ENCODE measurements at regions not wholly inside any gene's neighbourhood (a gene's known extent, or its start where the extent isn't known, plus 50 kb on each side); places are given as distances from the start of the nearest gene placed in this dataset.
A peak's percentile ranks its signal among the peaks of the same experiment; 100 is the strongest.

GRCh38 chr17:77883213-77883650, 75.3 kb upstream of the TNRC6C start:
- Histone ChIP-seq H3K9me3 (no peaks in the 10 kb centered on the region), H3K27me3 (peaks cover 11% of the 10 kb centered on the region), H3K4me3 (no peak overlapping the region), H3K36me3 (no peaks in the 10 kb centered on the region)
- DNase-seq, result no peak

GRCh38 chr17:77884019-77884418, 74.5 kb upstream of the TNRC6C start:
- no peaks in the 10 kb centered on the region for H3K36me3 ChIP-seq
- H3K4me3 ChIP-seq, result no peak overlapping the region
- no peaks in the 10 kb centered on the region for H3K9me3 ChIP-seq
- no peak for DNase-seq
- H3K27me3 ChIP-seq, result peaks cover 11% of the 10 kb centered on the region

GRCh38 chr17:77884967-77885641, 73.4 kb upstream of the TNRC6C start:
- H3K36me3 ChIP-seq, result no peaks in the 10 kb centered on the region
- no peak for DNase-seq
- H3K27me3 ChIP-seq, result peaks cover 11% of the 10 kb centered on the region
- no peaks in the 10 kb centered on the region for H3K9me3 ChIP-seq
- H3K4me3 ChIP-seq, result no peak overlapping the region

- Histone ChIP-seq H3K27me3 (peaks cover 11% of the 10 kb centered on the region), H3K36me3 (no peaks in the 10 kb centered on the region), H3K4me3 (no peak overlapping the region), H3K9me3 (no peaks in the 10 kb centered on the region)
- no peak for DNase-seq
These were observed 72.7 kb upstream of the TNRC6C start for GRCh38 chr17:77885678-77886386.

GRCh38 chr17:77886387-77886728, 72.1 kb upstream of the TNRC6C start:
- H3K4me3 ChIP-seq, result no peak overlapping the region
- H3K36me3 ChIP-seq, result no peaks in the 10 kb centered on the region
- no peak for DNase-seq
- H3K27me3 ChIP-seq, result peaks cover 11% of the 10 kb centered on the region
- H3K9me3 ChIP-seq, result no peaks in the 10 kb centered on the region

- no peak for DNase-seq
- H3K9me3 ChIP-seq, result no peaks in the 10 kb centered on the region
- H3K4me3 ChIP-seq, result peak overlapping the region; percentile 40
- peaks cover 11% of the 10 kb centered on the region for H3K27me3 ChIP-seq
- no peaks in the 10 kb centered on the region for H3K36me3 ChIP-seq
These were observed 71.4 kb upstream of the TNRC6C start for GRCh38 chr17:77887110-77887463.

- peak overlapping the region; percentile 40 for H3K4me3 ChIP-seq
- no peaks in the 10 kb centered on the region for H3K9me3 ChIP-seq
- no peaks in the 10 kb centered on the region for H3K36me3 ChIP-seq
- peak; percentile 56 for DNase-seq
- peaks cover 11% of the 10 kb centered on the region for H3K27me3 ChIP-seq
These were observed 70.8 kb upstream of the TNRC6C start for GRCh38 chr17:77887464-77888241.

- Histone ChIP-seq H3K27me3 (peaks cover 11% of the 10 kb centered on the region), H3K36me3 (no peaks in the 10 kb centered on the region), H3K4me3 (peak overlapping the region; percentile 40), H3K9me3 (no peaks in the 10 kb centered on the region)
- no peak for DNase-seq
These were observed 70.0 kb upstream of the TNRC6C start for GRCh38 chr17:77888242-77889134.

- Histone ChIP-seq H3K9me3 (no peaks in the 10 kb centered on the region), H3K4me3 (no peak overlapping the region), H3K27me3 (peaks cover 11% of the 10 kb centered on the region), H3K36me3 (no peaks in the 10 kb centered on the region)
- DNase-seq, result no peak
These were observed 69.4 kb upstream of the TNRC6C start for GRCh38 chr17:77889135-77889505.

GRCh38 chr17:77889866-77890760, 68.4 kb upstream of the TNRC6C start:
- H3K27me3 ChIP-seq, result peaks cover 11% of the 10 kb centered on the region
- H3K9me3 ChIP-seq, result no peaks in the 10 kb centered on the region
- H3K4me3 ChIP-seq, result no peak overlapping the region
- DNase-seq, result no peak
- H3K36me3 ChIP-seq, result no peaks in the 10 kb centered on the region

GRCh38 chr17:77890771-77891170, 67.7 kb upstream of the TNRC6C start:
- H3K9me3 ChIP-seq, result no peaks in the 10 kb centered on the region
- DNase-seq, result no peak
- H3K4me3 ChIP-seq, result no peak overlapping the region
- no peaks in the 10 kb centered on the region for H3K36me3 ChIP-seq
- peaks cover 11% of the 10 kb centered on the region for H3K27me3 ChIP-seq

- Histone ChIP-seq H3K36me3 (no peaks in the 10 kb centered on the region), H3K9me3 (no peaks in the 10 kb centered on the region), H3K27me3 (peaks cover 8% of the 10 kb centered on the region), H3K4me3 (no peak overlapping the region)
- no peak for DNase-seq
These were observed 66.9 kb upstream of the TNRC6C start for GRCh38 chr17:77891602-77892001.

GRCh38 chr17:77892031-77892430, 66.5 kb upstream of the TNRC6C start:
- Histone ChIP-seq H3K4me3 (no peak overlapping the region), H3K36me3 (no peaks in the 10 kb centered on the region), H3K9me3 (no peaks in the 10 kb centered on the region), H3K27me3 (peaks cover 8% of the 10 kb centered on the region)
- no peak for DNase-seq

- Histone ChIP-seq H3K9me3 (no peaks in the 10 kb centered on the region), H3K27me3 (peaks cover 3% of the 10 kb centered on the region), H3K36me3 (no peaks in the 10 kb centered on the region), H3K4me3 (no peak overlapping the region)
- DNase-seq, result no peak
These were observed 65.9 kb upstream of the TNRC6C start for GRCh38 chr17:77892469-77893143.

All from MG63 (cell line).